ENCODE measurements at regions not wholly inside any gene's neighbourhood (a gene's known extent, or its start where the extent isn't known, plus 50 kb on each side); places are given as distances from the start of the nearest gene placed in this dataset.
"Not testable (repeated sequence)": the region's sequence is repeated elsewhere in the genome, so short reads cannot be mapped to it uniquely, and the experiment has no call there.

DNA sequence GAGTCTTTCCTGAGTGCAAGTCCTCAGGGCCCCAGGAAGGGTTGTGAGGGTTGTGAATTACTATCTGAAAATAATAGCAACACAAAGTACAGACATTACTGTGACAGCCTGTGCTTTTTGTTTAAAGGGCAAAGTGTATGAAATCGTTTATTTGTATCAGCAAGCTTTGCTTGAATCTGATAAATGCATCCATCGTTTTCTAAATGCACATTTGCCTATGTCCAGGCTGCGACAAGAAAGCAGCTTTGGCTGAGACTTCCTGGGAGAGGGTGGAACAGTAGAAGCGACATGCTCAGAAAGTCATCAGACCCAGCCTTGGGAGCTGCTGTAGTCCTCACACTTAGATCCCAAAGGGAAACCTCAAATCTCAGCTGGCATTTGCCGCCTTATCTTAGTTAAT lies 524.2 kb upstream of the SALL3 start:
- DNase-seq (ENCODE audit: low read depth): no peak

DNA sequence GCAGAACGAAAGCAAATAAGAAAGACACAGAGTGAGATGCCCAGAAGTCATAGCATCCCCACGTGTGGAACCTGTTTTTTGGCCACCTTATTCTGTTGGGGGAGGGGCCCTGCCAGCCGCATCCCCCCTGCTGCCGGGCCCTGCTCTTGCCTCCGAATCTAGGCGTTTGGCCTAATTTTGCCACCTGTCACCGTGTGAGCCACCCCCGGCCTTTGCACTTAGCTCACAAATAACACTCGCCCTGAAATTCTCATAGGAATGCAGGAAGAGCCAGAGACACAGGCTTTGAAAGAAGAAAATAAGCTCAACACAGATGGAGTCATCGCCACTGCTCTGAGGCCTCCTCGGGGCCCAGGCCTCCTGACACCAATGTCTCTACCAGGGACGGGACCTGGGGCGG lies 522.6 kb upstream of the SALL3 start:
- no peak for DNase-seq (ENCODE audit: low read depth)

DNA sequence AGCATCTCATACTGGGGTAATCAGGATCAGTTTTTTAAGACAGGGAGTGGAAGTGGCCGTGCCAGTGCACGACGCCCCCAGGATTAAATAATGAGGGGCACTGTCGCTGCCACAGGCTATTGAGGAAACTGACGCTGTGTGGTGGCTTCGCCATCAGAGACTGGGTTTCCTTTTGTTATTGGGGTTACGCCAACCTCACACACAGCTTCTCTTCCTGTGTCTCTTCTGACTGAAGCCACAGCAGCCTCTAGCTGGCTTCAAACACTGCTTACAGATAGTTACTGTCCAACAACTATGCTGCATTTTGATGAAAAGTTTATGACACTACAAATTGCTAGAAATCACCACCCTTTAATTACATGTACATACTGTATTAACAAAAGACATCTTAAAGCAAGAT lies 521.9 kb upstream of the SALL3 start:
- no peak for DNase-seq (ENCODE audit: low read depth)

DNA sequence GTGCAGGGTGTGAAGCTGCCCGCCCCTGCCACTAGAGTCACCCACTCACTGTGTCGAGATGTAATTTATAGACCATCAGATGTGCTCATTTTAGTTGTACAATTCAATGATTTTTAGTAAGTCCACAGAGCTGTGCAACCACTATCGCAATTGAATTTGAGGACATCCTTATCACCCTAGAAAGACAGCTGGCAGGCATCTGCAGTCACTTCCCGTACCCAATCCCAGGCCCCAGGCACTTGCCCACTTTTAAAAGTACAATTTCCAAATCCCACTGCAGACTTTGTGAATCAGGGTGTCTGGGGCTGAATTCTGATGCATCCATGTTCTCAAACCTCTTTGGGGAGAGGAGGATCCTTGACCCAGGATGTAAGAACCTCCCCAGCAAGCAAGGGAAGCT lies 521.3 kb upstream of the SALL3 start:
- DNase-seq (ENCODE audit: low read depth): no peak

DNA sequence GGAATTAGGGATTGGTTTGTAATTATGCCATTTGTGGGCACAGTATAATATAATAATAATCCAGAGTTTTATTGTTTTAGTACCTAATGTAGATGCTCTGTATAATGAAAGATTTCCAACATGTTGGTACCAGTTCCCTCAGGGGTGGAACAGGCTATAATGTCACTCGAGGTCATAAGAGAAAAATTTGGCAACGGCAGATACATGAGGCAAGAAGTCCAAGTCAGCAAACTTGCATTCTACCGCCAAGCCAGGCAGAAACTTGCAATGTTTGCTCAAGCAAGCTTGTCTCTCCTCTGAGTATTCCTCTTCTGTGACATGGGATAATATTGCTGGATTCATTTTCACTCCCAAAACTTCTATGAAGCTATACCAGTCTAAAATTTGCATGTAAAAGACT lies 520.0 kb upstream of the SALL3 start:
- no peak for DNase-seq (ENCODE audit: low read depth)

DNA sequence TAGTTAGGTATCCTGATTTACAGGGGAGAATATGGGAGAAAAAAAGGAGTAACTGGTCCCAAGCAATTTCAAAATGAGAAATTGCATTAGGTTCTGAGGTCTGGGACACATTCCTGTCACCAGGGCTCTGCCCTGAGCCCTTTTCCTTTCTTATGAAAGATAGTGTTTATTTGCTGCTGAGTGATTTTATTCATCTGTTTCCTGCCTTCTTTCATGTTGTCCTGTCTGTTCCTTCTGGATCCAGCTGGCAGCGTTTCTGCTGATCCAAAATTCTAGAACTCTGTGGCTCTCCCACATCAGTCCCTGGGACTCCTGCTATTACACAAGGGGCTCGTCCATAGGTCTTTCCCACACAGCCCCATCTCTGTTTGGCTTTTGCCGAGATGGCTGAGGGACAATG lies 519.1 kb upstream of the SALL3 start:
- no peak for DNase-seq (ENCODE audit: low read depth)

DNA sequence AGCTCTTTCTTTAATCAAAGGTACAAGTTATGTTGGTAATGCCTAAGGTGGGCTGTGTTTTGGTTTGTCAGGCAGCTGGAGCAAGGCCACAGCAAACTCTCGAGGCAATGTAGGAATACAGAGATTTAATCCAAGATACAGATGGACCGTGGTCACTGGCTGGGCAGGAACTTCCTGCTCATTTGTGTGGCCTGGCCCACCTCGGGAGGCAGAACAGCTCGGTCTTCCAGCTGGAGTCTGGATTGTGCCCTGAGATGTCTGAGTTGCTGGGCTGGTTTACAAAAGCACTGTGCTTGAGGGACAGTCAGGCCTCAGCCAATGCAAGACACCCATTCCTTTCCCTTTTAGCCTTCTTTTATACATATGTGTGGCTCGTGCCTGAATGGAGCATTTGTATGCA lies 506.1 kb upstream of the SALL3 start:
- no peak for DNase-seq (ENCODE audit: low read depth)

DNA sequence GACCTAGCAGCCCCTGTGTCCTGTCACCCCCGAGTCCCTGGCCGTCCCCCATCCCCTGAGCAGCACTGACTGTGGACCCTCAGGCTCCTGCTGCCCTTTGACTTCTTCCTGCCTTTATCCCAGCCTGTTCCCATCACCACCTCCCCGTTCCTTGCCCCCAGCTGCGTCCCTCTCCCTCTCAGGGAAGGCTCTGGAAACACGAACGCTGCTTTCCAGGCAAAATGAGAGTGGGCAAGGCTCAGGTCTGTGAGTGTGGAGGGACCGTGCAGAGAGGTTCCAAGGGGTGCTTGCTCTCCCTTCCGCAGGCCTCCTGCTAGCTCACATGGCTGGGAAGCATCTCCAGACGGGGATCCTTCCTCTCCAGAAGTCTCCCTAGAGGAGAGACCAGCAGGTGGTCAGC lies 501.8 kb upstream of the SALL3 start:
- DNase-seq (ENCODE audit: low read depth): no peak

DNA sequence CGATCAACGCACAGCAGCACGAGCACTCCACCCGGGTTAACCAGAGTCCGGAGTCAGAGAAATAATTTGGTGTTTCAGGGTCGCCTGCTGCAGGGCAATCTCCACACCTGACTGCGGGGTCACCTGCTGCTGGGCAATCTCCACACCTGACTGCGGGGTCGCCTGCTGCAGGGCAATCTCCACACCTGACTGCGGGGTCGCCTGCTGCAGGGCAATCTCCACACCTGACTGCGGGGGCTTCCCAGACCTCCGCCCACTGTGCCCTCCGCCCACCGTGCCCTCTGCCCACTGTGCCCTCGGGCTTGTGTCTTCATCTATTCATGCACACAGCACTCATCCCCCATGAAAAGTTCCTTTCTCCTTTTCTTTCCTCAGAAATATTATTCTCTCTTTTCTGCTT lies 500.2 kb upstream of the SALL3 start:
- DNase-seq (ENCODE audit: low read depth): no peak

DNA sequence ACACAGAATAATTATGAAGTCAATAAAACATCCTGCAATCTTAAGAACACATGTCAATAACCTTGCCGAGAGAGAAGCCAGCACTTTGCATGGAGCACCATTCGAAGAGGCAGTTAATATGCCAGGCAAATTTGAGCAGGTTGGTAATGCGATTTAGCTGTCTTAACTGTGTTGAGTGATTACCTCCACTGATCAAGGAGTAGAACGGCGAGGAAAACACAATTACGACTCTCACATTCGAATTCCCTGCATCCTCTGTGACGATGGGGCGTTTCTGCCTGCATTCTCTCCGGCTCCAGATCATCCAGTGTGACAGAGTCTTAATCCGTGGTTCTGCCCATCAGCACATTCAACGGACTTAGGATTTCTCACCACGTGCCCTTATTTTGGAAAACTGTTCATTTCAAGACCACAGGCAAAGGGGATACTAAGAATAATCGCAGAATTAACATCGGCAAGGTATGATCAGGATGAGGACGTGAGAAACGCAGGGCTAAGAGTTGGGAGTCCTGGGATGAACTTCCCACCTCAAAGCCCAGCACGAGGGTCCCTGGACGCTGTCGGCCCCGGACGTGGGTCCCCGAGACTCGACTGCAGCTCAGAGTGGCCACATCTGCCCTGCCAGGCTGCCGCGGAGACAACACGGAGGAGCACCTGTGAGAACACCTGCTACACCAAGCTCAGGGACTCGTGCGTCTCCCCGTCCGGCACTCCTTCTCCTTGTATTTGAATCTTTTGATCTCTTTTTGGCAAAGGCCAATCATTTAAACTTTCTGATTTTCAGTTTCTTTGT lies 499.2 kb upstream of the SALL3 start:
- no peak for DNase-seq (ENCODE audit: low read depth)

DNA sequence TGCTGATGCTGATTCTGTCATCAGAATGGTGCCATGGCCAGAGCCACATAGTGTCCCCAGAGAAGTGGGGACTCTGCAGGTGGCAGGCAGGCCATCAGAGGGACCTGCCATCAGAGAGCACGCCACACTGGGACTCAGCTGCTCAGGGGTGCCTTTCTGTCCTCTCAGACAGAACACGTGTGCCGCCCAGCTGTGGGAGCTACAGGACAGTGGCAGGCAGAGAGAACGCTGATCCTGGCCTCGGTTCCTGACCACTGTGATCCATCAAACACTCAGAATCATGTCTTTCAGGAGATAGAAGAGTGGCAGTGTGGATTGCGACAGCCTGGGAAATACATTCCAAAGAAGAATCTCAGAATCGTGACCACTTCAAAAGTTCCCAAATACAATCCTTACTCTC lies 497.2 kb upstream of the SALL3 start:
- DNase-seq (ENCODE audit: low read depth): no peak

DNA sequence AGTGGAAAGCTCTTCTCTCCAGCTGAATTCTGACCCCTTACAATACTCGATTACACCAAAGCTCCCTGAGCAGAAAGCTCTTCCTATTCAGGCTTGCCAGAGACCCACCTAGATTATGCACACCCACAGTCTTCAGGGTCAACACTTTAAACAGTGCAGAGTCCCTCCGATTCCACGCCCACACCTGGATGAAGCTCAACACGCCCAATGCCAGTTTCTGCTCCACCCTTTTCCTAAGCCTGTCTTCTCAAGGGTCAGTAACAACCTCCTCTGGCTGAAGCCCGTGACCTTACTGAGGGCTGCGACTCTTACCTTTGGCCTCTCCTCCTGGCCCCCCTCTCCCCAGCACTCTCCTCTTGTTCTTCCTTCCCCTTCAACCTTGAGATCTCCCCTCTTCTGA lies 492.0 kb upstream of the SALL3 start:
- DNase-seq (ENCODE audit: low read depth): no peak

DNA sequence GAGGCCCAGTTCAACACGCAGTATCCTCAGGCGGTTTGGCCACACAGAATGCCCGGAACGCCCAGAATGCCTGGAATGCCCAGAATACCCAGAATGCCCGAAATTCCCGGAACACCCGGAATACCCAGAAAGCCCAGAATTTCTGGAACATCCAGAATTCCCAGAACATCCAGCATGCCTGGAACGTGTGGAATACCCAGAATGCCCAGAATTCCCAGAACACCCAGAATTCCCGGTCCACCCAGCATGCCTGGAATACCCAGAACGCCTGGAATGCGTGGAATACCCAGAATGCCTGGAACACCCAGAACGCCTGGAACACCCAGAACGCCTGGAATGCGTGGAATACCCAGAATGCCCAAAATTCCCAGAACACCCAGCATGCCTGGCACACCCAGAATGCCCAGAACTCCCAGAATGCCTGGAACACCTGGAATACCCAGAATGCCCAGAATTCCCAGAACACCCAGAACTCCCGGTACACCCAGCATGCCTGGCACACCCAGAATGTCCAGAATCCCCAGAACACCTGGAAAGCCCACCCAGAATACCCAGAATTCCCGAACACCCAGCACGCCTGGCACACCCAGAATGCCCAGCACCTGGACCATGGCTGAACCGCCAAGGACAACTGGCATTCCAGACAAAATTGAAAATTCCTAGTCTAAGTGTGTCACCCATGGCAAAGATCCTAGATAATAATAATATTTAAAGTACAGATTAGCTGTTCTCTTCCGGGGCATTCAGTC lies 487.4 kb upstream of the SALL3 start:
- DNase-seq (ENCODE audit: low read depth): no peak

DNA sequence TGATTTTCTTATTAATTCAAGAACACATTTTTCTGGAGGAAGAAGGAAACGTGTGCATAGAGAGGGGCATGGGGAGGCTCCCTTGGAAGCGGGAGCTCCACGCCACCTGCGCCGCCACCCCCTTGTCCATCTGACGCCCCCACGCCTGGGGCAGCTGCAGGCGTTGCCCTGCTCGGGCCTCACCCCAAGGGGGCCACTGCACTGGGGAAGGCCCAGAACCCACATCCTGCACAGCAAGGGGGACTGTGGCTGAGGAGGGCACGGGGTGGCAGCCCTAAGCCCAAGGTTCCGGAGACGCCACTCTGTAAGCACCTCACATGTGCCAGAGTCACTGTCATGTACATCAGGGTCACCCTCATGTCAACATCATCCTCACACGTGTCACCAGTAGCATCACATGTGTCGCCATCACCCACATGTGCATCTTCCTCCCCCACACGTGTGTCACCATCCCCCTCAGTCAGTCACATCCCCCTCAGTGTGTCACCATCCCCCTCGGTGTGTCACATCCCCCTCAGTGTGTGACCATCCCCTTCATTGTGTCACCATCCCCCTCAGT lies 486.7 kb upstream of the SALL3 start:
- DNase-seq (ENCODE audit: low read depth): no peak

DNA sequence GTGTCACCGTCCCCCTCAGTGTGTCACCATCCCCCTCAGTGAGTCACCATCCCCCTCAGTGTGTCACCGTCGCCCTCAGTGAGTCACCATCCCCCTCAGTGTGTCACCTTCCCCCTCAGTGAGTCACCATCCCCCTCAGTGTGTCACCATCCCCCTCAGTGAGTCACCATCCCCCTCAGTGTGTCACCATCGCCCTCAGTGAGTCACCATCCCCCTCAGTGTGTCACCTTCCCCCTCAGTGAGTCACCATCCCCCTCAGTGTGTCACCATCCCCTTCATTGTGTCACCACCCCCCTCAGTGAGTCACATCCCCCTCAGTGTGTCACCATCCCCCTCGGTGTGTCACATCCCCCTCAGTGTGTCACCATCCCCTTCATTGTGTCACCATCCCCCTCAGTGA lies 486.1 kb upstream of the SALL3 start:
- DNase-seq (ENCODE audit: low read depth): not testable (repeated sequence)

DNA sequence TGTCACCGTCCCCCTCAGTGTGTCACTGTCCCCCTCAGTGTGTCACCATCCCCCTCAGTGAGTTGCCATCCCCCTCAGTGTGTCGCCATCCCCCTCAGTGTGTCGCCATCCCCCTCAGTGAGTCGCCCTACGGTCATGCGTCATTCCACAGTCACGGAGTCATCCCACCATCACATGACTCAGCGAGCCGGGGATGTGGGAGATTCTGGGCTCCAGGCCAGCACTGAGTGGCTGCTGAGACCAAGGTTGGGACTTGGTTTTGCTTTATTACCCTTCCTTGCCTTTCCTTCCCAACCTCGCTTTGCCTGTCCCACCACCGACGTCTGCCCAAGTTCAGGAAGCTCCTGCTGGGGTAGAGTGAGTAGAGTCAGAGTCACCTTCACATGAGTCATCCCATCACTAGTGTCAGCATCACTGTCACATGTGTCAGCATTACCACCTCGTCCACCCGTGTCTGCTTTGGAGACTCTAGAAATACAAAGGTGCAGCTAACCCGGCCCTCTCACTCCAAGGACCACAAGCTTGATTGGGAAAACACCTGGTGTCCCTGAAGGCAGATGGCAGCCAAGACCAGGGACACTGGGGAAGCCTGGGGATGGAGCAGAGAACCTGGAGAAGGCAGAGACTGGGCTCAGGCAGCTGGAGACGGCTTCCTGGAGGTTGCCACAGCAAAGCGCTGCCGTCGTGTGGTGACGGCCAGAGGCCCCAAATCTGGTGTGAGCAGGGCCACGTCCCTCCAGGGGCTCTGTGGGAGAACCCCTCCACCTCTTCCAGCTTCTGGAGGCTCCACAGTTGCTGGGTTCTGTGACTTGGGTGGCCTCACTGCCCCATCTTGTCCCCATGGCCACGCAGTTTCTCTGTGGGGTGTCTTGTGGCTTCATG lies 485.2 kb upstream of the SALL3 start:
- no peak for DNase-seq (ENCODE audit: low read depth)

DNA sequence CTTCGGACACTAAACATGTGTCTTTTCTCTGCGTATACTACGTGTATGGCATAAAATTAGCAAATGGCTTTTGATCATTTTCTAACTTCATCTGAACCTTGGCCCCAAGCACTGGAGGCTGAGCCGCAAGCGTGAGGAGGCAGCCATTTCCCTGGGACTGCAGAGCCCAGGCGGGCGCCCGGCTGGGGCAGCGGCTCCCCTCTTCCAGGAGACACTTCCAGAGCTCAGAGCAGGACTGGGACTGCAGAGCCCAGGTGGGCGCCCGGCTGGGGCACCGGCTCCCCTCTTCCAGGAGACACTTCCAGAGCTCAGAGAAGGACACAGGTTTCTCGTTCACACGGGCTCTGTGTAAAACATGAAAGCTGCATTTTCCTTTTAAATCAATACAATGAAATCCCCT lies 484.1 kb upstream of the SALL3 start:
- no peak for DNase-seq (ENCODE audit: low read depth)

DNA sequence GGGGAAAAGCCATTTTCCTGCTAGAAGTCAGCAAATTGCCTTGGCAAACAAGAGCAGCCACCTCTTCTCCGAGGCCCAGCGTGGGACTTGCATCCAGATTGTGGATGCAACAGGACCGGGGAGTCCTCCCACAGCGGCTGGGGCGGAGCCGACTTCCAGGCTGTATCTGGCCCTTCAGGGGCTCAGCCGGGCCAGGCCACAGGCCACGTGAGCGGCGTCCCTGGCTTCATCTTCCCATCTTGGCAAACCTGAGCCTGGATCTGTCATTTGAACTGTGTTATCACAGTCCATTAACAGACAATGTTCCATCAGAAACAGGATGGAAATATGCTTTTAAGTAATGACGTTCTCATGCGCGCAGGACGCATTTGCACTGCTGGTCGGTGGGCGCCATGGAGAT lies 483.5 kb upstream of the SALL3 start:
- DNase-seq (ENCODE audit: low read depth): no peak

DNA sequence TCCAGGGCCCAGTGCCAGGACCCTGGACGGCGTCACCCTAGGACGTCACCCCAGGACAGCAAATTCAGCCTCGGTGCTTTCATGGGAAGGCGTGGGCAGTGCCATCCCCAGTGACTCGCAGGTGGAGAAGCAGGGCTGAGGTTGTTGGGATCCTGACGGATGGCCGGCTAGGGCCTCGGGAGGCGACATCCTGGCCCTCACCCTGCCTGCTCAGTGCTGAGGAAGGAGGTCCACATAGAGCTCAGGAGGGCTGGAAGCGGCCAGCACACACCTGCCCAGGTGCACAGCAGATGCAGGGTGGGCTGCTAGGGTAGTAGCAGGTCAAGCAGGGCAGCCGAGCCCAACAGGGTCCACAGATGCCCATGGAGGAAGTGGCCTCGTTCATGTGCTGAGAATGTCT lies 482.0 kb upstream of the SALL3 start:
- no peak for DNase-seq (ENCODE audit: low read depth)

DNA sequence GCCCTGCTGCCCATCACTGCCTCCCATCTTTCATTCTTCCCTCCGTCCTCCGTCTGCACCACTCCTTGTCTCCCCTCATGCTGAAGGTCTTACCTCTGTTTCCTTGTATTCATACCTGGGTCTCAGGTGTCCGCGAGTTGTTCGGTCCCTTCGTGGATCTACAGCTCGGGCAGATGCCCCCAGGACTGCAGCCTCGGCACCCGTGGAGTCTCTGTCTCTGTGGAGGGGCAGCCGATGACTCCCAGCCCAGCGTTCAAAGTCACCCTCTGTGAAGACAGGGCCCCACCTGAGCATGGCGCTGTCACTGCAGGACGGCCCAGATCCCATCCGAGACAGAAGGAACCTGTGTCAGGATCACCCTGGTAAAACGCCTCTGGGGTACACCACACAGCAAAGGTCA lies 480.0 kb upstream of the SALL3 start:
- no peak for DNase-seq (ENCODE audit: low read depth)

DNA sequence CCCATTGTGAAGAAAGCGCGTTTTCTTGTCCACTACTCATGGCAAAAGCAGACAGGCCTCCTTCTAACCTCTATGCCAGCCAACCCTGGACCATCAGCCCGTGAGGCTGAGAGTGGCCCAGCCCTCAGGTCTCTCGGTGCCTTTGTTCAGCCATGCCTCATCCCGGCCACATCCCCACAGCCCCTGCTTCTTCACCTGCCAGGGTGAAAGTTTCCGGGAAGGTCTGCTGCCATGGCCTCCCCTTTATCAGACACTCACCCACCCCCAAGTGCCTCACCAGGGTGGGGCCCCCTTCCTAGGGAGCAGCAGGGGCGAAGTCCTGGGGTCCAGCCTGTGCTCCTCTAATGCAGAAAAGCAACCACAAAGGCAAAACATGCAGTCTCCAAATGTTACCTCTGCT lies 478.4 kb upstream of the SALL3 start:
- no peak for DNase-seq (ENCODE audit: low read depth)

DNA sequence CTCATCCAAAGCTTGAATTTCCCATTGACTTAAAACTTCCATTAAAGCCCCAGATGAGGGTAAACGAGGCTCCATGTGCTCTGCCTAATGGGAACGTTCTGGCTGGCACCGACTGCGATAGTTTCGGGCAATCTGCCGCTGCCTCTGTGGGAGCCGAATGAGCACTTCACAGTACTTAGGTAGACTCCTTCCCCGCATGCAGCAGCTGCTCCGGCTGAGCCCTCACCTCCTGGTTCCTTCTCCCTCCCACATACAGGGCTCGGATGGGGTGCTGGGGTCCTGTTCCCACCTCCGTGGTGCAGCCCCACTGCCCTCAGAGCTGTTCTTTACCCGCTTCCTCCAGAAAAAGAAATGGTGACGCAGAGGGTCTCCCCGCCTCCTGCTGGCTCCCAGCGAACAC lies 476.5 kb upstream of the SALL3 start:
- DNase-seq (ENCODE audit: low read depth): no peak
